HG03520 (cell line): ENCODE measurements at regions not wholly inside any gene's neighbourhood (a gene's known extent, or its start where the extent isn't known, plus 50 kb on each side); places are given as distances from the start of the nearest gene placed in this dataset.
"Not testable (repeated sequence)": the region's sequence is repeated elsewhere in the genome, so short reads cannot be mapped to it uniquely, and the experiment has no call there.

Experiments used
- ATAC-seq: cut with Tn5 transposase; IDR thresholded peaks from one replicate; pipeline ENCODE4 v1.9.1; 2021; ENCODE audit warnings: mild to moderate bottlenecking, moderate library complexity; ENCODE audit not compliant: unreplicated experiment

DNA sequence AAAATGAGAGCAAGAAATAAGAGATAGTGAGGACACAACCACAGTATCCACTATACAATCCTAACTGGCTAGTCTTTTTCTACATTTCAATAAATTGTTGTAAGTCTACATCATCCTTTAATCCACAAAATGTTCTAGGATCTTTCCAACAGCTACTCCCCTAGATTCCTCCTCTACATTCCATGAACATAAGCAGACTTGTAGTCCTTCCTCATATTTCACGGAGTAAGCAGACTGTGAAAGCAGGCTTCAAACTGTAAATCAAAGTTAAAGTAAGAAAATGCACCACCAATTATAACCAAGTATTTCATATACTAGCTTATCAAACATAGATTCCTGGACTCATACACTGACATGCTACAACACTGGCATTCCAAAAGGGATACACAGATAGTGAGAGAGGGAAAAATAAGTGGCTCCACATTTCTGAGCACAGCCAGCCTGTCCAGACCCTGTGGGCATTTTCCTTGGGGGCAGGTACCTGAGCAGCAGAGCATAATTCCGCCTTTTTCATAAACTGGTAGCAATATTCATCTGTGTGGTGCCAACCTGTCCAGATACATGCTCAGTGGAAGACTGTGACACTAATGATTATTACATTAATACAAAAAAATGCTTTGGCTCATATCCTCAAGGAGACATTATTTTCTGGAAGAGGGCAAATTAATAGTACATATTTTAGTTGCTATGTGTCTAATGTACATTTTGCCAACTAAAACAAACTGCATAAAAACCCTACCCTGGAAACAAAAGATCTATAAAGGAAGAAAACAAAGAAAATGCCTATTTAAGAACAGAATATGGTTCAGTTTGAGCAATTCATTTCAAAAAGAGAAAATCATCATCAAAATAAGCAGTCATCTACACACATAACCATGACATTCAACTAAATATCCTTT is 113.3 kb upstream of the FSCB start:
- no peak for ATAC-seq

DNA sequence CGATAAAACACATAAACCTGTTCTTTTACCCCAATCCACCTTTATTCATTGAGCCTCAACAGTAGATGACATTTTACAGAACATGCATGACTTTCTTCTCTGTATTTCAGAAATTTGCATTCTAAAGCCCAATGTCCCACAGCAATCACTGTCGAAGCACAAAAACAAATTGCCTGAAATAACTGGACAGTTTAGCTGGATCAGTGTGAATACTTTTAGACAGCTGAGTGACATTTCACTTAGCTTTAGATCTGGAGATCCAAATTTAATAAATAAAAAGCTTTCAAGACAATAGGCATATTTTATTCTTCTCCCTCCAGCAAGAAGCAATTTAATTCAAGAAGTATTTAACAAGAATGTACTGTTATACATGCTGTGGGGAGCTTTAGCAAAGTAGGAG is 109.1 kb upstream of the FSCB start:
- ATAC-seq = no peak

DNA sequence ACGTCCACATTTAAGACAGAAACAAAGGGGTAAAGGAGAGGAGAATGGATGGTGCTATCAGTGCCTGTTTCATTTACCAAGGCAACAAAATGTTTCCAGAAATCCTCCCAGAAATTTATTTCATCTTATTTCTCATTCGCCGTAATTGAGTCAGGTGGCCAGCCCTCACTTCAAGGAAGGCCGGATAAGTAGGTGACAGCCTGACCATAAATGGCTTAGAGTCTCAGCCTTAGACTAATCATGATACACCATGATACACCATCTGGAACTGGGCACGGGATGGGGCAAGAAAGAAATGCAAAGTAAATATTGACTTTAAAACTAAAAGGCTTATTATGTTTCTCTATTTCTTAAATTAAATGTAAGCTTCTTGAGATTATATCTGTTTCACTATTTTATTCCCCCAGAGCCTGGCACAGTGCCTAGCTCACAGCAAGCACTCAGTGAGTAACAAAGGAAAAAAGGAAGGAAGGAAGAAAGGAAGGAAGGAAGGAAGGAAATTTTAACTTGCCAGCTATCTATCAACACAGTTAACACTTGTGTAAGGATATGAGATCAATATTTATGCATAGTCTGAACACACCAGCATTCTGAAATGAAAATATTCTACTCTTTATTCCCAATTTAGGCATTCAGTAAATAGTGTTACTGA is 106.1 kb upstream of the FSCB start:
- no peak for ATAC-seq

DNA sequence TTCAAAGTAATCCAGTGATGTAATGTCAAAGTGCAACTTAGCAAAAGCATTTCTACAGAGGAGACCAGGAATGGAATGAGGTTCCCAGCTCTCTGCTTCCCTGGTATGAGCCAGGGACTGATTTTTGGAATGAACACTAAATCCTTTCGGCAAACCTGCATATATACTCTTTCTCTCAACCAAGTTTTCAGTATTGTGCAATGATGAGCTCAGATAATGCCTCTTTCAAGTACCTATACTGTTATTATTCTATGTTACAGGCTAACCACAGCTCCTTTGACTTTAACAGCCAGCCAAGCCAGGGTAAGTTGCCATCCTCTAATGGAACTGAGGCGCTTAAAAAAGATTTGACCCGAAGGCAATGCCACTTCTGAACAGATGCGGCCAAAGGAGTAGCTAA is 104.9 kb upstream of the FSCB start:
- no peak for ATAC-seq

DNA sequence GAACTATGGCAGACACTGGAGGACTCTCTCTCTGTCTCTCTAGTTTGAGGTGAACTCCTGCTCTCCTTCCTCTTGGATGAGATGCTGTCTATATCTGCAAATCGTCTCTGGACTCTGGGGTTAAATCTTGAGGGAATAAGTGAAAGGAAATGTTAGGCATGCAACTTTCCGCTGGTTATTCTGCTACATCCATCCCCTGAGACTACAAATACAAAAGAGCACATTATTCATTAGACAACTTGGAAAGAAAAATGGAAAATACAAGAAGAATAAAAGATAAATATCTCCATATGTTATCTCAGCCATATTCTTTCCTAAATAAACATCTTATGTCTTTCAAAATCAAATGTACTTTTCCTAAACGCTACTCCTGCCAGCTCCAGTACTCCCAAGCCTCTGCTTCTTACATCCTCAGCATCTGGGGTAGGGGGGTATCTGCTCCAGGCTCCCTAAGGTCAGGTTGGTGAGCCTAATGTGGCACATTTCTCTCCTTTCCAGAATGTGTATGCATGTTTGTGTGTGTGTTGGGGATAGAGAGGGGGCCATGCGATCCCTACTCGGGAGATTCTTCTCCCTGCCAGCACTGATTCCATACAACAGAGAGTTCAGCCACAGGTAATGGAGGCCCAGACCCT is 102.9 kb upstream of the FSCB start:
- no peak for ATAC-seq

- no peak for ATAC-seq
Observed at GRCh38 chr14:44609201-44609600, 102.1 kb upstream of the FSCB start.

DNA sequence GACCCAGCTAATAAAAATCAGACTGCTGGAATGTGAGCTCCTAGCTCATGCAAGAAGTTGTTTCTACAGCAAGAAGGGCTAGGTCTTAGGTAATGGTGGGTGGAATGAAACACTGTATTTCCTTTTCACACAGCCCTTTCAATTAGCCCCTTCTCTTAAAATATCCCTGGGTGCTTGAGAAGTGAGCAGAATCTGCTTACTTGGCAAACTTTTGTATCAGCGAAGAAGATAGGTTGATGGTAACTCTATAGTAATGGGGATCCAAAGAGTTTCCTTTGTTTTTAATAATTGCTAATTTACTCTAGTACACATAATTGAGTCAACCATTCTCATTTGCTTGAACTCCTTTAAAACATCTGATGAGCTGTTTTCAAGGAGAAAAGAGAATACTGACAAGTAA is 100.6 kb upstream of the FSCB start:
- ATAC-seq = no peak

DNA sequence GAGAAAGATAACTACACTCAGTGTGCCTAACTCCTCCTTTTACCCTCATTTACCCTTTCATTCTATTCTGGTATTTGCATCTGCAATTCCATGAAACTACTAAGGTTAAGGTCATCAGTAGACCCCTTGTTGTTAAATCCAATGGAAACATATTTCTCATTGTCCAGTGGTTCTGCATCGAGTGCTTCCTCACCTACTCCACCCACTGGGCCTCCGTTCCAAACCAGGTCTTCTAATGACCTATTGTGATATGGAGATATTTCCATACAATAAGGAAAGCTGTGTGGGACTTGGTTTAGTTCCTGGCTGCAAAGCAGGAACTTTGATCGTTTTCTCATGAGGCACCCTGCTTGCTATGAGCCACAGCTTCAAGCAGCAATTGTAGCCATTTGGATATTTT is 99.5 kb upstream of the FSCB start:
- ATAC-seq = no peak

- ATAC-seq = not testable (repeated sequence)
Observed at GRCh38 chr14:44601266-44601665, 94.2 kb upstream of the FSCB start.

GRCh38 chr14:44589180-44589579 is 82.1 kb upstream of the FSCB start:
- ATAC-seq = no peak

- no peak for ATAC-seq
Observed at GRCh38 chr14:44586910-44587309, 79.8 kb upstream of the FSCB start.

- no peak for ATAC-seq
Observed at GRCh38 chr14:44576356-44576755, 69.3 kb upstream of the FSCB start.

DNA sequence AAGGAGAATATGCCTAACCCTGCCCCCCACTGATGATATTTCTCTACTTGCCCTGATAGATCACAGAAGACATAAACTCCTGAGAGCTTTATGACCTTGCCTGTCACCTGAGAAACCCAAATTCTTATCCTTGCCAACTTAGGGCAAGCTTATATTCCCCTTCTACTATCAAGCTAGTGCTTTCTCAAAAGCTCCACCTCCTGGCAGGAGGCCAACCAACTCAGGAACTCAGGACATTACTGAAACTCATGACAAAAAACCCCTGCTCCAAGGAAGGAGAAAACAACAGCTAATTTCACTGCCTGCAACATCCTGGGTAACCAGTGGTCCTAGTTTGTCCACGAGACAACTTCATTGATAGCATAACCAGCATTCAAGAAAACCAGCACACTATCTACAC is 60.9 kb upstream of the FSCB start:
- ATAC-seq = no peak

DNA sequence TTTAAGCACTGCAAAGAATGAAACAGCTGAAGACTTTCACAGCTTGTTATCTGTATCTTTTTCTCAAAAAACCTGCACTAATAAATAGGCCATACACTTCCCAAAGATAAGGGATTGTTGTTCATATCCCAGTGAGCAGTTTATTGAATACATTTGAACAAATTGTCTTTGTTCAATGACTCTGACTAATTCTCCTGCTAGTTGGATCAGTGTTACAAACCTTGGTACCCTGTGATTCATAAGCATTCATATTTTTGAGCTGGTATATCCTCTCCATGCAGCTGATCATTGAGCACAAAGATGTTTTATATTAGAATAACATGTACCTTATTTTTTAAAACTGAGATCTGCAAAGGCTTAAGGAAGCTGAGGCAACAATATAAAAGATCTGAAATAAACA is 58.9 kb upstream of the FSCB start:
- ATAC-seq = no peak

GRCh38 chr14:44564908-44565307 is 57.8 kb upstream of the FSCB start:
- no peak for ATAC-seq
